IPS-18a (cell line): ENCODE measurements at regions not wholly inside any gene's neighbourhood (a gene's known extent, or its start where the extent isn't known, plus 50 kb on each side); places are given as distances from the start of the nearest gene placed in this dataset.

Experiments used
- H3K27ac ChIP-seq: one replicate; pipeline ENCODE4 v1.5.1; 2013; ENCODE audit warnings: low read length
- H3K27me3 ChIP-seq: one replicate; pipeline ENCODE4 v1.6.1; 2013; ENCODE audit warnings: mild to moderate bottlenecking, low read length; ENCODE audit not compliant: control insufficient read depth, insufficient read depth
- H3K36me3 ChIP-seq: one replicate; pipeline ENCODE4 v1.6.1; 2013; ENCODE audit warnings: low read depth, low read length; ENCODE audit not compliant: control insufficient read depth
- H3K4me1 ChIP-seq: one replicate; pipeline ENCODE4 v1.6.1; 2013; ENCODE audit warnings: low read depth, low read length; ENCODE audit not compliant: control insufficient read depth
- H3K4me3 ChIP-seq: one replicate; pipeline ENCODE4 v1.5.1; 2013; ENCODE audit warnings: low read length
- H3K9ac ChIP-seq: one replicate; pipeline ENCODE4 v1.6.1; 2013; ENCODE audit warnings: mild to moderate bottlenecking, low read length, moderate library complexity
- H3K9me3 ChIP-seq: one replicate; pipeline ENCODE4 v1.6.1; 2013; ENCODE audit warnings: low read depth, low read length; ENCODE audit not compliant: control insufficient read depth

DNA sequence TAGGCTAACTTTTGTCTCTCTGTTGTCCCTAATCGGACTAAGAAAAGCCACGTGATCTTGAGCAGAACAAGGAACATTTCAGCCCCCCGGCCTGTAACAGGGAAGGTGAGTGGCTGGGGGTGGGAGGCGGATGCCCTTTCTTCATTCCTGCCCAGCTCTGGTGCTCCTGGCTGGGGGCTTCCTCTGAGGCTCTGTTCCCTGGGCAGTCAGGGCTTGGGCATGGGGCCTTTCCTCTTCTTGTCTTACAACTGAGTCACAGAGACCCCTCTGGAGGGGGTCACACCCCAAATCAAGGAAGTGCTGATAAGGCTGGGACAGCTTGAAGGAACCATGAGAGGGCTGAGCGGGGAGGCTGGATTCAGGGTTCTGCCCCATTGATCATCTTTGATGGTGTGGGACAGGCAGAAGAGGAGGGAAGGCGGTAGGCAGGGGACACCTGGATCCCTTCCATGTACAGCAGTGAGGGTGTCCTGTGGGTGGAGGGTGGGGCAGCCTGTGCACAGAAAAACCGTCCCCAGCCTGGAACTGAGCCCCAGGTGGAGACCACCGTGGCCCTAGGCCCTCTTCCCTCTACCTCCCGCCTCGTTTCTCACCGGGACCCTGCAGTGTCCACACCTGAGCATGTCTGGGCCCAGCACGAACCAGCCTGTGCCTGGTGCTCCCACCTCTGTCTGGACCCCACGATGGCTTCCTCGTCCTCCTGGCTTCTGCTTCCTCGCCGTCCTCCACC, 257.7 kb upstream of the IRX1 start:
- no peaks in the 10 kb centered on the region for H3K36me3 ChIP-seq
- H3K4me1 ChIP-seq, result no peaks in the 10 kb centered on the region
- H3K4me3 ChIP-seq, result no peak overlapping the region
- H3K27ac ChIP-seq, result no peak overlapping the region
- H3K27me3 ChIP-seq, result no peaks in the 10 kb centered on the region
- H3K9me3 ChIP-seq, result no peaks in the 10 kb centered on the region
- H3K9ac ChIP-seq, result no peak overlapping the region

DNA sequence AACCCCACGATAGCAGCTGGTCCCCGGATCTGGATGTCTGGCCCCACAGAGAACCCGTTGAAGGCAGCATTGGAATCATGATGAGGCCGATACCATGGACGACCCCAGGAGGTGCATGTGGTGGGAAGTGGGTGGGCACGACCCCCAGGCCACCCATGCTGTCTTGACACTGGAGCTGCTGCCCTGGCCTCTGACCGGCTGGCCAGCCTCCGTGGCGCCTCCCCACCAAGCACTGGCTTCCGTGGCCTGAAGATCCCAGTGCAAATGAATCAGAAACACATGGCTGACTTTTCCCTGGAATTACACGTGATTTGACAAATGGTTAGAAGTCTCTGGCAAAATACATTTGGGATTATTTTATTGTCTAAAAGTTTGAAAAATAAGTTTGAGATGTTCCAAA, 259.0 kb upstream of the IRX1 start:
- no peak overlapping the region for H3K27ac ChIP-seq
- H3K4me3 ChIP-seq, result no peak overlapping the region
- H3K36me3 ChIP-seq, result no peaks in the 10 kb centered on the region
- no peak overlapping the region for H3K9ac ChIP-seq
- no peaks in the 10 kb centered on the region for H3K27me3 ChIP-seq
- H3K9me3 ChIP-seq, result no peaks in the 10 kb centered on the region
- H3K4me1 ChIP-seq, result no peaks in the 10 kb centered on the region

DNA sequence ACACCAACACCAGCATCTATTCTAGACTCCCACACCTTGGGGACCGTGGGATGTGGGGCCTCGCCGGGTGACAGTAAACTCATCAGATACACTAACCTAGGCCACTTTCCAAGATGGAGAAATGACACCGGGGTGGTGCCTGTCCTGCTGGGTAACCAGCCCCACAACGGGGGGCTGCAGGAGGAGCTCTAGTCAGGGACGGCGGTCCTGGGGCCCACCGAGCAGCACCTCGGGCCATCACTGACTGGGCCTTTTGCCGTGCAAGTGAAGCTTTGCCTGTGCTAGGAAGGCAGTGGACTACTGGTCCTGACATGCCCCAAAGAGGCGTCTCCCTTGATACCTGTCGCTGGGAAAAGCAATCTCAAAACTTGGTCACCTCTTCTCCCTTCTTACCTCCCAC, 260.3 kb upstream of the IRX1 start:
- no peaks in the 10 kb centered on the region for H3K27me3 ChIP-seq
- no peak overlapping the region for H3K27ac ChIP-seq
- no peaks in the 10 kb centered on the region for H3K36me3 ChIP-seq
- H3K9me3 ChIP-seq, result no peaks in the 10 kb centered on the region
- H3K4me1 ChIP-seq, result no peaks in the 10 kb centered on the region
- H3K9ac ChIP-seq, result no peak overlapping the region
- no peak overlapping the region for H3K4me3 ChIP-seq

GRCh38 chr5:3333836-3334235, 261.8 kb upstream of the IRX1 start:
- Histone ChIP-seq H3K27ac (no peak overlapping the region), H3K4me3 (no peak overlapping the region), H3K9me3 (no peaks in the 10 kb centered on the region), H3K9ac (no peak overlapping the region), H3K27me3 (no peaks in the 10 kb centered on the region), H3K4me1 (no peaks in the 10 kb centered on the region), H3K36me3 (no peaks in the 10 kb centered on the region)

- no peak overlapping the region for H3K4me3 ChIP-seq
- no peak overlapping the region for H3K27ac ChIP-seq
- H3K27me3 ChIP-seq, result no peaks in the 10 kb centered on the region
- no peaks in the 10 kb centered on the region for H3K4me1 ChIP-seq
- no peaks in the 10 kb centered on the region for H3K9me3 ChIP-seq
- H3K9ac ChIP-seq, result no peak overlapping the region
- H3K36me3 ChIP-seq, result no peaks in the 10 kb centered on the region
Observed at GRCh38 chr5:3333105-3333504, 262.5 kb upstream of the IRX1 start.

GRCh38 chr5:3331819-3332218, 263.8 kb upstream of the IRX1 start:
- Histone ChIP-seq H3K27ac (no peak overlapping the region), H3K27me3 (no peaks in the 10 kb centered on the region), H3K9me3 (no peaks in the 10 kb centered on the region), H3K4me1 (no peaks in the 10 kb centered on the region), H3K9ac (no peak overlapping the region), H3K36me3 (no peaks in the 10 kb centered on the region), H3K4me3 (no peak overlapping the region)

DNA sequence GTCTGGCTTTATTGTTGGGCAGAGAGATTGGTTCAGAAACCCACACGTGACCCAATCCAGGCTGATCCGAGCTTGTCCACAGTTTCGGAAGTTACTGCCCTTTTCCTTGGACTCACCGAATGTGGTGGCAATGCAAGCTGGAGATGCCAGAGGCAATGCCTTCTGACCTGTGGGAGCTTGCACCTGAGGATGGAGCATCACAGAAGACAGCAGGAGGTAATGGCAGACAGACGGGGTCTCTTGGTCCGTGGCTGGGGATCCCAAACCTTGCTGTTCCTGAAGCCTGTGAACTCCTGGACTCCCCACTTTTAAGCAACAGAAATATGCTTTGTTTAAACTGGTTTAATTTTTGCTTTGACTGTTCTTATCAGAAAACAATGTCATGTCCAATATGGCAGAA, 265.2 kb upstream of the IRX1 start:
- no peaks in the 10 kb centered on the region for H3K27me3 ChIP-seq

DNA sequence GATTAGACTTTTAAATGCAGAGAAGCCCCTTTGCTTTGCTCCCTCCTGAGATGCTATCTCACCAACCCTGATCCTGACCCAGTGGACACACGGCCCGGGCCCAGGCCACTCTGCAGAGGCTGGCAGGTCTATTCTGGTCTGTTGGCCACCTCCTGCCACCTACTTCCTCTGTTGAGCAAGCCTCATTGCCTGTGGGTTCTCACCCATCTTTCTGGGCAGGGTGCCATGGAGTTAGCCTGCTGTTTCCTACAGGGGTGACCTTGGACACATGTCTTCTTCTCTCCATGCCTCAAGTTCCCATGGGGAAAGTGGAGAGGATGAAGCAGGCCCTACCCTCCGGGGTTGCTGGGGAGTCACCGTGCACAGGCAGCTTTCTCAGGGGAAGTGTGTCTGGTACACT, 266.2 kb upstream of the IRX1 start:
- Histone ChIP-seq H3K36me3 (no peaks in the 10 kb centered on the region), H3K27ac (no peak overlapping the region), H3K9ac (no peak overlapping the region), H3K9me3 (no peaks in the 10 kb centered on the region), H3K4me1 (no peaks in the 10 kb centered on the region), H3K27me3 (no peaks in the 10 kb centered on the region), H3K4me3 (no peak overlapping the region)

More for the DNA sequence above, 265.2 kb upstream of the IRX1 start:
- Histone ChIP-seq H3K9me3 (no peaks in the 10 kb centered on the region), H3K4me1 (no peaks in the 10 kb centered on the region), H3K4me3 (no peak overlapping the region), H3K36me3 (no peaks in the 10 kb centered on the region), H3K9ac (no peak overlapping the region), H3K27ac (no peak overlapping the region)

DNA sequence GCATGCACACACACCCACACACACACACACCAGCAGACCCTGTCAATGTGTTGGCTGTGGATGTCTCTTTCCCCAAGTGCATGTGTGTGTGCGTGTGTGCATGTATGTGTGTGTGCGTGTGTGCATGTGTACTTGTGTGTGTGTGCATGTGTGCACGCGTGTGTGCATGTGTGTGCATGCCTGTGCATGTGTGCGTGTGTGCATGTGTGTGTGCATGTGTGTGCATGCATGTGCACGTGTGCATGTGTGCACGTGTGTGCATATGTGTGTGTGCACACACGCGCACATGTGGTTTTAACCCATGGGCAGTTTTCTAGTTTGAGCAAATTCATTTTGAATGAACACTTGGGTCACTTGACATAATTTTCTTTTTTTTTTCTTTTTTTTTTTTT, 268.8 kb upstream of the IRX1 start:
- Histone ChIP-seq H3K9me3 (no peaks in the 10 kb centered on the region), H3K4me1 (no peaks in the 10 kb centered on the region), H3K36me3 (no peaks in the 10 kb centered on the region), H3K9ac (no peak overlapping the region), H3K4me3 (no peak overlapping the region), H3K27ac (no peak overlapping the region), H3K27me3 (no peaks in the 10 kb centered on the region)

DNA sequence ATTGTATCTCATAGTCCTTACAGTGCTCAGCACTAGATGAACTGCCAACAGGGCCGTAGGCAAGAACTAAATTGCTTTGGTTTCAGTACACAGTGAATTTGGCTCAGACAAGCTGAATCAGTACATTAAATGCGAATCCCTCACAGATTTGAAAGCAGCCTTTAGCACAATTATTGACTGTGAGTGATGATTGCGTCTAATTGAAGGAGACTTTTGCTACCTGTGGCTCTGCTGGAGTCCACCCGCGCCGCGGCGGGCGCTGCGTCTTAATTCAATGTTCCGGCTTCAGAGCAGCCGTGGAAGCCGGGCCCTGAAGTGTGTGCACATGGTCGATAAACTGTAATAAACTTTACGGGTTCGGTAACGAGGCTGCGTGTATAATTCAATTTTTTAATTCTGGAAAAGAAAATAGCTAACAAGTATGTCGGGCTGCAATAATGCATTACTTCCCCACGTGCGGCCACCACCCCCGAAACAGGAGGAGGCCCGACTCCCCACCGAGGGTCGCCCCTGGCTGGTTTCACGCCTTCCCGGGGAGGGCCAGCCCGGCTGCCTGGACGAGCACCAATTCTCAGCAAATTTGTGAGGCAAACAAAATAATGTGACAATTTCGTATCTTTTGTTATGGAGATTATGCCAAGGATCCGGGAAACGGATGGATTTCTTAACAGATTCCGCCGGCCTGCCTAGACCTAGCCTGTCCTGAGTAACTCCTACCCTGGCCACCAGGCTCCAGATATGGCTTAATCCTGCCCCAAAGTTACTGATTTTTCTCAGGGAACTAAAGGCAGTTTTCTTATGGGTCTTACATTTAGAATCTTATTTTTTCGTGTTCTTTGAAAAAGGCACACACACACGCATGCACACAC, 269.4 kb upstream of the IRX1 start:
- H3K4me1 ChIP-seq, result no peaks in the 10 kb centered on the region
- H3K9ac ChIP-seq, result no peak overlapping the region
- no peaks in the 10 kb centered on the region for H3K36me3 ChIP-seq
- H3K9me3 ChIP-seq, result no peaks in the 10 kb centered on the region
- H3K27ac ChIP-seq, result no peak overlapping the region
- no peak overlapping the region for H3K4me3 ChIP-seq
- no peaks in the 10 kb centered on the region for H3K27me3 ChIP-seq

GRCh38 chr5:3325201-3325971, 270.2 kb upstream of the IRX1 start:
- Histone ChIP-seq H3K36me3 (no peaks in the 10 kb centered on the region), H3K27ac (no peak overlapping the region), H3K9ac (no peak overlapping the region), H3K4me3 (no peak overlapping the region), H3K4me1 (no peaks in the 10 kb centered on the region), H3K9me3 (no peaks in the 10 kb centered on the region), H3K27me3 (no peaks in the 10 kb centered on the region)
